ENCODE measurements at regions not wholly inside any gene's neighbourhood (a gene's known extent, or its start where the extent isn't known, plus 50 kb on each side); places are given as distances from the start of the nearest gene placed in this dataset.

GRCh38 chrX:21194526-21194925, 179.7 kb upstream of the CNKSR2 start:
- TF ChIP-seq SUZ12 (IDR thresholded peaks at IDR 0.05; ENCODE audit: extremely low read depth, insufficient read depth, insufficient read length) (no peak), ZNF274 (IDR thresholded peaks at IDR 0.05; ENCODE audit: low read depth, low read length) (no peak), YY1 (IDR thresholded peaks at IDR 0.05; ENCODE audit: insufficient read depth, insufficient read length) (no peak)
